Posterior cingulate gyrus (tissue), 11 donors: ENCODE measurements at regions not wholly inside any gene's neighbourhood (a gene's known extent, or its start where the extent isn't known, plus 50 kb on each side); places are given as distances from the start of the nearest gene placed in this dataset.

ENCODE experiments used
- DNase-seq, 10 donors: peaks; one replicate each; pipeline versions ENCODE4 v3.0.0 to v3.0.0-alpha.2; 2020 to 2021; ENCODE audit warnings: mixed read lengths in 3 of 10
- intact Hi-C: fragments of 100-400 bp; cut with DNase I; formaldehyde crosslinking; loops from one replicate; pipeline ENCODE4 v1.15.1; 2023

DNA sequence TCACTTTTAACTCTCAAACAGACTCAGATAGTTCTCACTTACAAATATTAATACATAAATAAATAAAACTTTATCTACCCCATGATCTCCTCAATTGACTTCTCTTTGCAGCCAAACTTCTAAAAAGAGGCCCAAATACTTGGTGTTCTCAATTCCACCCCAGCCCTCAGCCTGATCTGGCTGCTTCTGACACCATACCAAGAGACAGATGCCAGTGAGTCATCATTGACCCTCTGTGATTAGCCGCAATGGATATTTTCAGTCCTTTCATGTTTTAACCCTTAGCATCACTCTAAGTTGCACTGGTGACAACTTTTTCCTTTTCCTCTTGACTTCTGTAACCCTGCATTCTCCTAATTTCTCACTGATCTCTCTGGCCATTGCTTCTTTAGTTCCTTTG lies 184.1 kb upstream of the ARHGAP20 start:
- DNase-seq = no peak
- intact Hi-C loops = no loop called here

DNA sequence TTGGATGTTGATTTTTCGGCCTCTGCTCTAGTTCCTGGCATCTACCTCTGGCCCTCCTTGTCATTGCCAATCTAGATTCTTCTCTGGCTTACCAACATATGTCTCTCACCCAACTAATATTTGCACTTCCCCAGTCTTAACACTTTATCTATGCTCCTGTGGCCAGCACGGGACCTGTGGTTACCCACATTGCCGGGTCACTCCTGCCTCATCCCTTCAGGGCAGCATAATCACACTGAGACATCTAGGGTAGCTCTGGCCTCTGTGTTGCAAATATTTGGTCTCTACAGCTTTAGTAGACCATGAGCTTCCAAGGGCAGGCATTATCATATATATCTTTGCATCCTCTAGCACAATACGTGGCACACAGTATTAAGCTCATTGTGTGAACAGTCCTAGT lies 182.0 kb upstream of the ARHGAP20 start:
- DNase-seq = no peak
- intact Hi-C loops = no loop called here

DNA sequence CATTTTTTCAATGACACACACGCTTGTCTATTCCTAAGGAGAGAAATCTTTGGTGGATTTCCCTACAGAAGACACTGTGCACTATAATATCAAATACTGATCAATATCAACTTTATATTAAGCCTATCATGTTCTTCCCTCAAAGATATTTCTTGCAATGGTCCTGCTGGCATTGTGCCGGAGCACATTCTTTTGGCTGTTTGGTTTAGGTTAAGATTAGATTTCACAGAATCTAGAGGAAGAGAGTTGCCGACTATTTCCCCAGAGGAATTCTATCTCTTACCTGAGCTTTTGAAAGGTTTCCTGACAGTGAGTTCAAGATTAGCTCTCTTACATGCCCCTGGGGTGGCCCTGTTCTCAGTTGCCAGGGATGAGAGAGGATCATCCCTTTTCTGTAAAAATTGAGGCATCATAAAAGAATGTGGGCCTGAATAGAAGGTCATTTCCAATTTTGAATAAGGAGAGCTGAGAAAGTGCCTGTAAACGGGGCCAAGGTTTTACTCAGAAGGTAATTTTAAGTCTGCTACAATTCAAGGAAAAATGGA lies 180.6 kb upstream of the ARHGAP20 start:
- intact Hi-C loops = no loop called here
- no peak for DNase-seq

DNA sequence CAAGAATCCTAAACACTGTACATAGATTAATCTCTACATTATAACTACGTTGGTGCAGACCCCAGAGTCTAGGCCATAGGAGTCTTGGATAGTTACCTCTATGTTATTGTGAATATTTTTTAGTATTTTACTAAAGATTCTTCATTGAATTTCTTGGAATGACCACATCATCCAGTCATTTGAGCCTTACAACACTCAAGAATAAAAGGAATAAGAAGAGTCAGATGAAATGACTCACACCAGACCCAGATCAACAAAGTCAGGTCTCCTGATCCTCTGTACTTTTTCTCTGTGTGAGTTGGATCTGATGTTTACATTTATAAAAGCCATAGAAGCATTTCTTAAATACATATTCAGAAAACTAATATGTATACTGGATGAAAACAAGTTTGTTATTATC lies 179.2 kb upstream of the ARHGAP20 start:
- DNase-seq = no peak
- intact Hi-C loops = no loop called here

DNA sequence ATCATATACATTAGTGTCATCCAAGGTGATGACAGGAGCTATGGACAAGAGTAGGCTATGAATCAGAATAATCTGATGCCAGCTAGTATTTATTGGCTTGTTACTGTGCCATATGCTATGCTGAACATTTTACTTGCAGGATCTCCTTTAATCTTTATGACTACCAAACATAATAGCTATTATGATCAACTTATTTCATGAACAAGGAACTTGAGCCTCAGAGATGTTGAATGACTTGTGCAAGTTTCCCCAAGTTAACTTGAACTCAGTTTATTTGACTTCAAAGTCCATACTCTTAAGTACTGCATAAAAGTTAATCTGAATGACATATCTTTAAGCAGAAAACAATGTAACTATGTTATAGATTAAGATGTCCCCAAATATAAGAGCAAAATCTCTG lies 178.8 kb upstream of the ARHGAP20 start:
- intact Hi-C loops = no loop called here
- DNase-seq = no peak

DNA sequence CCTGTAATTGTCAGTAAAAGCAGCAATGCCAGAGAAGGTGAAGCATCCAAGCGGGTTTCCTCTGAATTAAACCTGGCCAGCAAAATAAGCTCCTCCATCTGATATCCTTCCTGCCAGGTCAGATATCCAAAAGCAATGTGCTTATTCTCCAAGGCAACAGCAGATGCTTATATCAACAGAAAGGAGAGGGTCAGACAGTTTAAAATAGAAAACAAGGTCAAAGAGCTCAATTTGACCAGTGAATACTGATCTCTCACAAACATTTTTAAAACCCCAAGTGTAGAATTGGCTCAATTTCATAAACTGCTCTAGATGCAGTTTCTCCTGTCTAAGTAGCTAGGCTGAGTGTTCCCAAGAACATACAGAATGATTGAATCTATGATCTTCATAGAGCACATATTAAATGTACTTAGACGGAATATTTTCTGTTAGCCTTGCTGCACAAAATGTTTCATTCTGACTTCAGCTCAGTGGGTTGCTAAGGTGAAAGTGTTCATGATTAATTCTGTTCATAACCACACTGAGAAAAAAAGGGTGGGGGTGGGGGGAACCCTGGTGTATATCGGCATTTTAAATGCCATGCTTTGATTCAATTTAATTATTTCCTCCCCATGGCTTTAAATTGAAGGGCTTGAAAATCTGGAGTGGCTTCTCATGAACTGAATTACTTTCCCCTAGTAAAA lies 174.2 kb upstream of the ARHGAP20 start:
- intact Hi-C loops = no loop called here
- no peak for DNase-seq

DNA sequence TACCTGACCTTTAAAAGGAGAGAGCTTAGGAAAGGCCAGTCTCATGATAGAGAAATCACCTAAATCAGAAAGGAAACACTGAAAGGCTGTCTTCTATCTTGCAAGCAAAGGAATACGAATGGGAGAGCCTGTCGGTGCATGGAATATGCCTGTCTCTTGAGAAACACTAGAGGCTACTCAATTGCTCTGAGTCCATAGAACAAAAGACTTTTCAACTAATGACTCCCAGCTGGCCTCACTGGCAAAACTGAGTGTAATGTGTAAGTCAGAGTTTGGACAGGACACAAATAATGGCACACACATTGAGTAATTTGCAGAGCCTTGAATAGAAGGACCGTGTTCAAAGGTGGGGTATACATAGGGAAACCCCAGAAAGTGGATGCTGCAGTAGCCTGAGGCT lies 171.0 kb upstream of the ARHGAP20 start:
- intact Hi-C loops = no loop called here
- no peak for DNase-seq

DNA sequence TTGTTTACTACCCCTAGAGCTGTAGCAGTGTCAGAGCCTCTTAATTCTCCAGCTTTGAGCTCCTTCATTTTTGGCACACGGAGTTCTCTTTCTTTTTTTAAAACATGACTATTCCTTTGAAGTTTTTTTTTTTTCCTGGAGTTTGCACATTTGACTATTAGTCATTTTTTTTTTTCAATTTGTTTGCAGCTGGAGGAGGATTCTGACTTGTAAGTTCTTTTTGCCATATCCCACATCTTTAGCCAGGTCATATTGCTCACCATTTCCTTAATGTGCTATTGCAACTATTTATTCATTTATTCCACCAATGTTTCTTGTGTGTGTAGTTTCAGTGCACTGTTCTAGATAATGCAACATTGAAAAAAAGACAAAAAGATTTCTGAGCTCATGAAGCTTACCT lies 166.3 kb upstream of the ARHGAP20 start:
- no peak for DNase-seq
- intact Hi-C loops = no loop called here

DNA sequence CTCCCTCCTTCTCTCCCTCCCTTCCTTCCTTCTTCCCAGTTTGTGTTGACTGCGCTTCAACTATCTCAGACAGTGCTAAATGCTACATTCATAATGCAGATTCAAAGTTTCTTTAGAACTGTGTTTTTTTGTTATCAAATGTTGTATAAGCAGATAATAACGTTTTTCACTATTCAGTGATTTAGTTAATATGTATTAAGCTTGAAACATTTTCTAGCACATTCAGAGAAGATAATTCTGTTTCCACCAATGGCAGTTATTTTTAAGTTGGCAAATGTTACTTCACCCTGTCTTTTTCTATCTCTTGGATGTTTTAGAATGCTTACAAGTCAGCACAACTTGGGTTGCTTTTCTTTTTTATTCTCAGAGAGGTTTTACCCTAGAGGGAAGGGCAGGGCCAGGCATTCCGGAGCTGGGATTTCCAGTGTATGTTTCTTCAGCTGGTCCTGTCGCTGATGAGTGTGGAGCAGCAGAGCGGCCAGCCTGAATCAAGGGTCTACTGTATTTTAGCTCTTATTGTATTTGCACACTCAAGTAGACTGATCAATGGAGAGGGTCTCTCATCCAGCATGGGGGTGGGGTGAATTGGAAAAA lies 162.3 kb upstream of the ARHGAP20 start:
- intact Hi-C loops = no loop called here
- no peak for DNase-seq

DNA sequence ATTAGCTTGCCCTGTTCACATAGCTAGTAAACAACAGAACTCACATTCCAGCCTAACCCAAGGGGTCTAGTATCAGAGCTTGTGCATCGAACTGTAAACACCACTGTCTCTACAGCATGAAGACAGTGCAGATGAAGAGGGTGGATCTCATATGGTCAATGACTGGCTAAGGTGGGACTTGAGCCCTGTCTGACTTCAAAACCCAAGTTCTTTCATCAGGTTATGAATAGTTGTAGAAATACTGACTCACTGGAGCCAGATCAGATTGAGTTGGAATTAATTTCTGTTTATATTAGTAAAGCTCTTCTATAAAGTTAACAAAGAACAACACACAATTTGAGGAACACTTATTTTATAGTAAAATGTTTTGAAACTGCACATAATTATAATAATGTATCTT lies 161.7 kb upstream of the ARHGAP20 start:
- intact Hi-C loops = no loop called here
- DNase-seq = no peak

DNA sequence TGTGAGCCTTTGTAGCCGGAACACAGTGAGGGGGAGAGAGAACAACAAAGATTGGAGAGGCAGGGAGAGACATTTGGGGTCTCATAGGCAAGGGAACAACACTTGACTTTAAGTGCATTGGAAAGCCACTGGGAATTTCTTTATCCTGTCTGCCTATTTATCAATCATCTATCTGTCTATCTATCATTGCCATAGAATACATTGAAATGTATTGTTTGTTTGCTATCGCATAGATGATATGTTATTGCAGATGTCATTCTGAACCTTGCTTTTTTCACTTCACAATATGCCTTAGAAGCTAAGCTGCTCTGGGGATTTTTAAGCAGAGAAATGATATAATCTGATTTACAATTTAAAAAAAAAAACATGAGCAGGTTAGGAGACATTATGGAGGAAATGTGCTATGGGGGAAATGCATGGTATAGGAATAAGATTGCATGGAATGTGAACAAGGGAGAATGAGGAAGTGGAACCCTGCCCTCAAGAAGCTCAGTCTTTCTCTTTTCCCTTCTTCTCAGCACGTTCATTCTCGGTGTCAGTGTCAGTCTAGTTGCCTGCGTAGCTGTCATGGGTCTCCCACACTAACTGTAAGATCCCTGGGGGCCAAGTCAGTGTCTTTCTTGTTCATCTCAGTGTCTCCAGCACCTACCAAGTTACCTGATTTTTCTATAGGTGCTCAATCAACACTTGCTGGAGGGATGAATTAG lies 158.7 kb upstream of the ARHGAP20 start:
- intact Hi-C loops = no loop called here

DNA sequence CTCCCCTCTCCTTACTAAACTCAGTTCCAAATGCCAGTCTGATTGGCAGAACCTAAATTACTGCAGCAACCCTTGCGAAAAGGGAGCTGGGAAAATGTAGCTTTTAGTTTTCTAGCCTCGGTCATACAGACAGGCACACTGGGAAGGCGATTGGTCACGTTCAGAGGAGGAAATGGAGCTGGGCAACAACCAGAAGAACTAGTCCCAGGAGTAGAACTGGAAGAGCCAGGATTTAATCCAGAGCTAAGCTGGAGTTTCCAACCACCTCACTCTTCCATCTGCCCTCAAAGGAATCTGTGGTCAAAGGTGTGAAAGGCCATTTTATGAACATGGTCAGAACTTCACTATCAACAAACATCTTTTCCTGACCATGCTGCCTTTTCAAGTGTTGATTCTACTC lies 155.7 kb upstream of the ARHGAP20 start:
- intact Hi-C loops = no loop called here
- DNase-seq = no peak

More for the DNA sequence above, 158.7 kb upstream of the ARHGAP20 start:
- no peak for DNase-seq

DNA sequence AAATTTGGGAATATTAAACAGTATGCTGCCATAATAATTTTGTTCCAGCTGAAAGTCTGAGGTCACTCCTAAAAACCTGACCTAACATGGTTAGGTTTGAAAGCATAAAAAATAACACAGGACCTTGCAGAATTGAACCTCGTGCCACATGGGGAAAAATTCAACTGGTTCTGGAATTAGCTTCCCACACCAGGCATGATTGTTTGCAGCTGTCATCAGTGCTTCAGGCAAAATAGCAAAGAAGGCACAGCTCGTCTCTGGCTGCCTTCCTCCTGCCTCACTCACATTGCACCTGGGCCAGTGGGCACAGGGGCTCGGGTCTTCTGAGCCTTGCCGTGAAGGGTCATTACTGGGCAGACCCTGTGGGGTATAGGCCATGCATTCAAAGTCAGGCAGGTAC lies 153.8 kb upstream of the ARHGAP20 start:
- DNase-seq = no peak
- intact Hi-C loops = no loop called here

DNA sequence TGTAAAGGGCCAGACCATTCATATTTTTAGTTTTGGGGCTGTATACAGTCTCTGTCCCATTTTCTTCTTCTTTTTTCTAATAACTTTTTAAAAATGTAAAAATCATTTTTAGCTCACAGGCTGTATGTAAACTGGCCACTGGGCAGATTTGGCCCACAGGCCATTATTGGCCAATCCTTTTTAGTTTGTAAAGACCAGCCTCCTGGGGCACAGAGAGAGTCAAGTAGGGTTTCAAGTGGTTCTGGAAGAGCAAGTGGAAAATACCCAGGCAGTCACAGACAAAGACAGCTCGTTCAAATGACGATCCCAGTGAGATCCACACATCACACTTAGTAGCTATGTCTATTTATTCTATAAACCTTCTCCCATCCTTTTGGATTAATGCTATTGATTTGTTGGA lies 150.2 kb upstream of the ARHGAP20 start:
- DNase-seq = no peak
- intact Hi-C loops = no loop called here

DNA sequence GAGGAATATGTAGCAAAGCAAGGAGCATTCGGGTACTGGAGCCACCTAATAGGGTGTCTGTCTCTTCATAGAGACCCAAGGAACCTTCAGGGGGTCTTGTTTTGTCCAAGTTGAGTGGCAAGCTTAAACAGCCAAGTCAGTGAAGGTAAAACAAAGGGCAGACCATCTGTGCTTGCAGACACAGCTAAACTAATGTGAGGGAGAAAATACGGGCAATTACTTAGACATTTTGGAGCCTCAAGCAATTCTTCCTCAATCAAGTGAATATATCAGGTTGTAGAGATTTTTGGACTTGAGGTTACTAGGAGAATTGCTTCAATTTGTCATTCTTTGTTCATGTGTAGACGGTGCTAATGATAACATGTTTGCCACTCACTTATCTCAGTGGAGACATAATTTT lies 148.2 kb upstream of the ARHGAP20 start:
- intact Hi-C loops = no loop called here
- DNase-seq = no peak

DNA sequence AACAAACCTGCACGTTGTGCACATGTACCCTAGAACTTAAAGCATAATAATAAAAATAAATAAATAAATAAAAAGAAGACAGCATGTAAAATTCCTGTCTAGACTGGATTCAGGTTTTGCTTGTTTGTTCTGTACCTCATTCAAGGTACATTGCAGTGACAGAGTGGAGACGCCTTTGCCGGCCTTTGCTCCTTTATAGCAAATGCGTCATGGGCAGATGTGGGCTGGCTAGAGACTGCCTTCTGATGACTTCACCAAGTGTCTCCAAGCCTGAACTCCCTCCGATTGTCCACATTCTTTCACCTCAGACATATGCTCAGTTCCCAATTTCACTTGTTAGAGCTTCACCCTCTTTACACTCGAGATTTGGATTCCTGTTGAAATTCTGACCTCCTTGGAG lies 147.8 kb upstream of the ARHGAP20 start:
- no peak for DNase-seq
- intact Hi-C loops = no loop called here

DNA sequence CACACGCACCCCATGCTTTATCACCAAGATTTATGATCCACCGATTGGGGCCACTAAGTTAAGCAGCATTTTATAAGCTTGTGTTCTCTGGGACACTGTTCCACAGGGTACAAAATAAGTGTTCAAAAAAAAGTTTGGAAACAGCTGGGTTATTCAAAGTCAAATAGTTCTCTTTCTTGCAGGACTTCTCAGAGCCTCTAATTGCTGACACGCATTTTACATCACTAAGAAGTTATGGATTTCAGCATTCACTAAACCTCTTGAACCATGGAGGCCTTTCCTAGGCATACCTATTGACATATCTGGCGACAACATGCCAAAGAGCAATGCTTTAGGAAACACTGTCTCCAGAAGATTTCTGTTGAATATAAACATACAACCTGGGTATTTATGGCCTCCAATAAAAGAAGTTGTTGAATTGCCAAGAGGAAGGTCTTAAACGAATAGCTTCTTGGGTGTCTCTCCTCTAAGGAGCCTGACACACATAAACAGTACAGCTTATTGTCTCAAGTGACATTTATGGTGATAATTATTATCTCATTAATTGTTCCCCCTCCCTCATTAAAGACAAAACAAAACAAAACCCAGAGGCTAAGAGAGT lies 147.1 kb upstream of the ARHGAP20 start:
- DNase-seq = no peak
- intact Hi-C loops = no loop called here

DNA sequence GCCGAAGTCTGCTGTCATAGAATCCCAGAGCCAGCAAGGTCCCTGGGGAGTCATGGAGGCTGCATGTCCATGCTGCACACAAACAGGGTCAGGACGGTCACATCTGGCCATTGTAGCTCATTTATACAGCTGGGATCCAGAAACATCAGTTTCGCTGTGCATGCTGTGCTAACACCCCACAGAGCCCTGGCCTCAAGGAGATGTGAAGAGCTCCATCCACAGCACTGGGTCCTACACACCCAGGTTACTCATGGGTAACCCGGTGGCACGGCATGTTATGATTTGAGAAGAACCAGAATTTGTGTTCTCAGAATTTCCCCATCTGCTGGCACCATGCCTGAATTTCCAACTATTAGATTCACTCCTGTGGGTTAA lies 146.3 kb upstream of the ARHGAP20 start:
- peak in 1 of 10 donors; percentile 30 for DNase-seq
- intact Hi-C loops = no loop called here

DNA sequence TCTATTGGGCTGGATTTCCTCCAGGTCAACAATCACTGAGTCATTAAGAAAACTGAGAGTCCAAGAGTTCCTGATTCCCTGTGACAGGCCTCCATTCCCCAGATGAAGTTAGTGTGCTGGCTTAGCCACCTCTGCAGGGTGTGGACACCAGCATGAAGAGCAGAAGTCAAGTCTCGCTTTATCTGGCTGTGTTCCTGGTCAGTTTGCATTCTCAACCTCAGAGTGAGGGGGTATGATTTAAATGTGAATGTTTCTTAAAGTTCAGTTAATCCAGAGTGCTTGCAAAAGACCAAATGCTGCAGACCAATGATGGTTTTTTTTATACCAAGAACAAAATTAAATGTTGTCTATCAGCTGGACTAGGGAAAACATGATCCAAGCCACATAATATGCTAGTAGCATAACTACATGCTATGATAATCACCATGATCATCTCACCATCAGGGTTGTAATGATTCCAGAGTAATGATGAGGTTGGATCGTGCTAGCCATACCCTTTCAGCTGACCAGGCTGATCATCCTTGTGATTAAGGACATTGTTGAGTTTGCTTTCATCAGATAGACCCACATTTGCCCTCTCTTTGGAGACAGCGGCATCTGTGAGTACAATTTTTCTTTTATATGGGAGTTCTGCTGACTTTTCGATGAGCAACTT lies 145.8 kb upstream of the ARHGAP20 start:
- DNase-seq = no peak
- intact Hi-C loops = no loop called here

DNA sequence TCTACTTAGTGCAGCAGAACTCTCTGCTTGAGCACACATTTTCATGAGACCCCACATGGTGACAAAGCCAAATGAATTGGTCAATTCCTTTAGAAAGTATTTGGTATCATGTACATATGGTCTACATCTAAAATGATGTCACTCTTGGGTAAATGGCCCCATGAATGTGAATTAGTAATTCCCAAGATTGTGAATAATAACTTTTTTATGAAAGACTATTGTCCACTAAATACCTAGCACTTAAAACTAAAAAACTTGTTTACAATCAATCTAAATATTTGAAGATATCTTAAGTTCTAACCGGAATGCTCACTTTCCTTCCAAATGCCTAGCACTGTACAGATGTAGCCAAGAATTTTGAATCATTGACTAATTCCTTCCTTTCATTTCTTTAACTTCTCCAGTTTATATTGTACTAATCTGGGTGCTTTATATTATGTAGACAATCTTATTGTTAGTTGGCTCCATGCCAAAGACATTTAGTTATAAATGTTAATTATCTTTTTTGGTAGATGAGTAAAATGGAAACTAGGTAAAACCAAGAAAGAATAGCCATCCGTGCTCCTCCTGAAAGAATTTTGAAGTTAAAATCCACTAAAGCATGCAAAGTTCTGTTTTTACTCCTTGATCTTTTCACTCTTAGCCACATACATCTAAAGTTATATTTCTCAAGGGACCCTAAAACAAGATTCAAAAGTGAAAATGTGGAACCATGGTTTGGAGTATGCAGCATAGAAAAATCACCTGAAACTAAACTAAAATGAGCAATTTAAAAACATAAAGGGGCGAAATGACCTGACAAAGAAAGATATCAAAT lies 145.0 kb upstream of the ARHGAP20 start:
- no peak for DNase-seq
- intact Hi-C loops = no loop called here
